WTC11 (cell line): ENCODE measurements at regions not wholly inside any gene's neighbourhood (a gene's known extent, or its start where the extent isn't known, plus 50 kb on each side); places are given as distances from the start of the nearest gene placed in this dataset.

ENCODE experiments used
- CREB1 ChIP-seq: sonication (generic); formaldehyde crosslinking; IDR thresholded peaks from 2 replicates; pipeline ENCODE4 v1.8.0; 2023; ENCODE audit warnings: mild to moderate bottlenecking, missing genetic modification reagents
- CTCF ChIP-seq: fragments of 200-600 bp; IDR thresholded peaks from 2 replicates; pipeline ENCODE4 v1.8.0; 2022; ENCODE audit warnings: antibody characterized with exemption
- NR3C1 ChIP-seq: sonication (generic); formaldehyde crosslinking; conservative IDR thresholded peaks from 2 replicates; pipeline ENCODE4 v1.8.1; 2023; ENCODE audit warnings: low read depth, mild to moderate bottlenecking, missing genetic modification reagents
- ZNF138 ChIP-seq: sonication (generic); formaldehyde crosslinking; conservative IDR thresholded peaks from 2 replicates; pipeline ENCODE4 v1.8.1; 2022; ENCODE audit warnings: mild to moderate bottlenecking, moderate library complexity, missing genetic modification reagents

GRCh38 chr2:49840428-49840975, 686.2 kb upstream of the FSHR start:
- no peak for TF ChIP-seq ZNF138 (CRISPR knock-in tag)
- no peak for TF ChIP-seq CTCF
- no peak for TF ChIP-seq NR3C1 (CRISPR knock-in tag)
- no peak for TF ChIP-seq CREB1 (CRISPR knock-in tag)
